ENCODE measurements at regions not wholly inside any gene's neighbourhood (a gene's known extent, or its start where the extent isn't known, plus 50 kb on each side); places are given as distances from the start of the nearest gene placed in this dataset.

- TF ChIP-seq MXI1 (IDR thresholded peaks at IDR 0.05; ENCODE audit: borderline replicate concordance, low read depth, low read length): no peak
- no peak for TF ChIP-seq RCOR1 (IDR thresholded peaks at IDR 0.05; ENCODE audit: insufficient replicate concordance, low read length)
- no peak for TF ChIP-seq NFE2L2 (IDR thresholded peaks at IDR 0.05; ENCODE audit: low read depth, low read length)
Observed at GRCh38 chr6:1498491-1499113, 109.2 kb downstream of the FOXF2 start (continued).

GRCh38 chr6:1499777-1500176 is 109.9 kb upstream of the FOXC1 start:
- no TSS peak for BruUV-seq (replicated peaks)
- H3K4ac ChIP-seq (ENCODE audit: low read depth, low read length): no peak overlapping the region
- no peak for TF ChIP-seq CTCF (conservative IDR thresholded peaks at IDR 0.05; ENCODE audit: low read depth, low read length)
- no peak for TF ChIP-seq USF2 (IDR thresholded peaks at IDR 0.05; ENCODE audit: low read depth, low read length)
- no peak for TF ChIP-seq ELK1 (IDR thresholded peaks at IDR 0.05; ENCODE audit: borderline replicate concordance, low read depth, low read length)
- TF ChIP-seq RFX5 (IDR thresholded peaks at IDR 0.05; ENCODE audit: low read depth, low read length): no peak
- TF ChIP-seq NFE2L2 (IDR thresholded peaks at IDR 0.05; ENCODE audit: low read depth, low read length): no peak
- no peak for TF ChIP-seq RAD21 (IDR thresholded peaks at IDR 0.05; ENCODE audit: low read length)
- TF ChIP-seq BHLHE40 (IDR thresholded peaks at IDR 0.05; ENCODE audit: low read depth, low read length): no peak
- no peak for TF ChIP-seq MAFK (IDR thresholded peaks at IDR 0.05; ENCODE audit: low read depth, low read length)
- no peak for TF ChIP-seq CEBPB (IDR thresholded peaks at IDR 0.05; ENCODE audit: low read depth, low read length)
- TF ChIP-seq MXI1 (IDR thresholded peaks at IDR 0.05; ENCODE audit: borderline replicate concordance, low read depth, low read length): no peak
- TF ChIP-seq RCOR1 (IDR thresholded peaks at IDR 0.05; ENCODE audit: insufficient replicate concordance, low read length): no peak
- TF ChIP-seq FOS (IDR thresholded peaks at IDR 0.05; ENCODE audit: low read depth, low read length): no peak
- no peak for TF ChIP-seq POLR2A (IDR thresholded peaks at IDR 0.05; ENCODE audit: low read depth, low read length)
- TF ChIP-seq MAZ (IDR thresholded peaks at IDR 0.05; ENCODE audit: borderline replicate concordance, low read depth, low read length): no peak

More at GRCh38 chr6:1499777-1500176, 109.9 kb upstream of the FOXC1 start:
- no peak overlapping the region for H2AK9ac ChIP-seq (replicated peaks; ENCODE audit: low read depth, low read length, poor library complexity)
- no CpG with 5 or more reads among the region's 8 CpGs for WGBS, 2 experiments (ENCODE audit: extremely low coverage in 2 of 2, insufficient read length in 1 of 2)
- H2BK120ac ChIP-seq (ENCODE audit: low read depth, low read length): no peak overlapping the region
- H4K91ac ChIP-seq (ENCODE audit: insufficient read depth, low read depth, low read length): no peak overlapping the region
- peaks cover 9% of the 10 kb centered on the region for H3K9me3 ChIP-seq (ENCODE audit: control insufficient read depth, insufficient read depth, low read length)
- H2AK5ac ChIP-seq (ENCODE audit: low read depth, low read length): no peak overlapping the region
- H4K8ac ChIP-seq (ENCODE audit: low read depth in 2 of 2, low read length in 2 of 2): no peak overlapping the region
- no peak overlapping the region for H2BK15ac ChIP-seq (ENCODE audit: low read depth, low read length)
- intact Hi-C loops (cut with micrococcal nuclease): no loop called here
- no peak overlapping the region for H3K4me2 ChIP-seq (ENCODE audit: low read depth, low read length)
- 0 out of 2 replicates have a peak, but pooled peaks cover 4% of the 10 kb centered on the region for H3K9me1 ChIP-seq (ENCODE audit: insufficient read depth, low read length)
- ChIA-PET CTCF (no interaction called here), POLR2A (ENCODE audit: unreplicated experiment) (no interaction called here)
- in situ Hi-C loops (cut with MboI; ENCODE audit: low sequenced_read_pairs): no loop called here
- no peaks in the 10 kb centered on the region for H3K36me3 ChIP-seq (ENCODE audit: control insufficient read depth, insufficient read depth, low read length)
- H3K14ac ChIP-seq (replicated peaks; ENCODE audit: low read depth, low read length): no peak overlapping the region
- H3K18ac ChIP-seq (ENCODE audit: low read depth, low read length): no peak overlapping the region
- no peaks in the 10 kb centered on the region for H4K20me1 ChIP-seq (ENCODE audit: insufficient read depth, low read length)
- no peak overlapping the region for H3K23ac ChIP-seq (ENCODE audit: low read depth, low read length)
- no peak for DNase-seq
- ATAC-seq (ENCODE audit: low read depth): no peak
- no peak overlapping the region for H2BK5ac ChIP-seq (ENCODE audit: low read depth, low read length, poor library complexity, severe bottlenecking)
- no peak overlapping the region for H3K27ac ChIP-seq (ENCODE audit: insufficient read depth, low read length)
- H4K5ac ChIP-seq (ENCODE audit: low read depth, low read length): no peak overlapping the region
- no peak overlapping the region for H3K56ac ChIP-seq (ENCODE audit: extremely low read depth, insufficient read depth, low read length)
- peak overlapping the region; percentile 55 for H2AFZ ChIP-seq (replicated peaks; ENCODE audit: low read length, poor library complexity)
- no peak overlapping the region for H3K4me3 ChIP-seq (ENCODE audit: insufficient read depth, low read depth, low read length)
- dilution Hi-C loops (cut with HindIII; ENCODE audit: low sequenced_read_pairs, unreplicated experiment): no loop called here
- no peaks in the 10 kb centered on the region for H3K79me1 ChIP-seq (ENCODE audit: low read depth in 1 of 2, low read length in 2 of 2)
- H2BK20ac ChIP-seq (ENCODE audit: low read depth, low read length): no peak overlapping the region
- peaks cover 10% of the 10 kb centered on the region for H3K27me3 ChIP-seq (ENCODE audit: control insufficient read depth, insufficient read depth, low read length)
- no peaks in the 10 kb centered on the region for H3K4me1 ChIP-seq (ENCODE audit: control insufficient read depth, insufficient read depth, low read length)
- H3K9ac ChIP-seq (ENCODE audit: low read depth, low read length): no peak overlapping the region

All from IMR-90 (cell line).